ENCODE measurements at regions not wholly inside any gene's neighbourhood (a gene's known extent, or its start where the extent isn't known, plus 50 kb on each side); places are given as distances from the start of the nearest gene placed in this dataset.

DNA sequence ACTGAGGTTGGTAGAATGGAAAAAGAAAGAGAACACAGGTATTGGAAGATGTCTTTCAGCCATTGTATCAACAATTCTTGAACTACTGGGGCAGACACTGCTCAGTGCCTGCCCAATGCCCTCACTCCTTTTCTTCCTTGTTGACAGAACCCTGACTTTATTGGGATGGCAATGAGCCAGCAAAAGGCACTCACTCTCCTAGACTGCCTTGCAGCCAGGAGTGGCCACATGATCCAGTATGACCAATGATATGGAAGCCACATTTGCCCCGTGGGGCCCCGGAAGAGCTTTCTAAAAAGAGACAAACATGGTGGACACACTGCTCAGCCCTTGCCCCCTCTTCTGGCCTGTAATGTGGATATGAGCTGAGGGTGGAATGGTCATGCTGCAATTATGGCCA, 88.6 kb upstream of the ZNF716 start:
- Mint-ChIP-seq H3K27me3 (ENCODE audit: low read depth in 3 of 3) (peaks cover 0 to 2% (median 0%) of the 10 kb centered on the region in 3 donors), H3K4me3 (no peak overlapping the region), H3K4me1 (no peaks in the 10 kb centered on the region), H3K27ac (no peak overlapping the region), H3K36me3 (peaks cover 0 to 12% (median 8%) of the 10 kb centered on the region in 3 donors), H3K9me3 (peaks cover 22 to 71% (median 63%) of the 10 kb centered on the region in 6 donors)
- DNase-seq, result no peak

GRCh38 chr7:57362868-57363267, 87.1 kb upstream of the ZNF716 start:
- peaks cover 22 to 75% (median 66%) of the 10 kb centered on the region in 6 donors for H3K9me3 Mint-ChIP-seq
- DNase-seq, result no peak
- no peaks in the 10 kb centered on the region for H3K4me1 Mint-ChIP-seq
- H3K36me3 Mint-ChIP-seq, result peaks cover 0 to 12% (median 7%) of the 10 kb centered on the region in 3 donors
- peak overlapping the region in 1 of 6 donors; percentile 12 for H3K27ac Mint-ChIP-seq
- H3K4me3 Mint-ChIP-seq, result no peak overlapping the region
- peaks cover 0 to 2% (median 0%) of the 10 kb centered on the region in 3 donors for H3K27me3 Mint-ChIP-seq (ENCODE audit: low read depth in 3 of 3)

GRCh38 chr7:57363321-57363720, 86.7 kb upstream of the ZNF716 start:
- peaks cover 0 to 12% (median 4%) of the 10 kb centered on the region in 3 donors for H3K36me3 Mint-ChIP-seq
- DNase-seq, result no peak
- H3K27ac Mint-ChIP-seq, result no peak overlapping the region
- H3K27me3 Mint-ChIP-seq (ENCODE audit: low read depth in 3 of 3), result peaks cover 0 to 2% (median 0%) of the 10 kb centered on the region in 3 donors
- peaks cover 22 to 76% (median 66%) of the 10 kb centered on the region in 6 donors for H3K9me3 Mint-ChIP-seq
- H3K4me3 Mint-ChIP-seq, result no peak overlapping the region
- no peaks in the 10 kb centered on the region for H3K4me1 Mint-ChIP-seq

- Mint-ChIP-seq H3K27ac (no peak overlapping the region), H3K4me1 (no peaks in the 10 kb centered on the region), H3K27me3 (ENCODE audit: low read depth in 3 of 3) (peaks cover 0 to 2% (median 0%) of the 10 kb centered on the region in 3 donors), H3K4me3 (no peak overlapping the region), H3K36me3 (peaks cover 0 to 4% (median 0%) of the 10 kb centered on the region in 3 donors), H3K9me3 (peaks cover 23 to 79% (median 66%) of the 10 kb centered on the region in 6 donors)
- no peak for DNase-seq
These were observed 84.9 kb upstream of the ZNF716 start for GRCh38 chr7:57364933-57365710.

DNA sequence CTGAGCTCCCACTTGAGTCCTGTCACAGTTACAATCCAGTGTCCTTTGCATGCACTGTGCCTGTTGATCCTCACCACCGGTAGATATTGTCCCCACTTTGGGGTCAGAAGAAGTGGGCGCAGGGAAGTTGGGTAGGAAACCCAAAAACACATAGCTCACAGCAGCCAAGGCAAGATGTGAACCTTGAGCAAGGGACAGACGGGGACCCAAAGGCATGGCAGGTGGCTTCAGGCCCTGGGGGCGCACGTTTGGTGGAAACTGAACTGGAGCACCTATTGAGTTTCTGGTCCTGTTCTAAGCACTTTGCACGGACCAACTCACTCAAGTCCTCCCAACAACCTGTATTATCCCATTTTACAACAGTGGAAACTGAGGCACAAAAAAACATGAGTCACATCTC, 82.8 kb upstream of the ZNF716 start:
- DNase-seq, result no peak
- no peak overlapping the region for H3K27ac Mint-ChIP-seq
- no peaks in the 10 kb centered on the region for H3K4me1 Mint-ChIP-seq
- H3K9me3 Mint-ChIP-seq, result peaks cover 23 to 87% (median 62%) of the 10 kb centered on the region in 6 donors
- H3K36me3 Mint-ChIP-seq, result peaks cover 0 to 6% (median 0%) of the 10 kb centered on the region in 3 donors
- H3K4me3 Mint-ChIP-seq, result no peak overlapping the region
- no peaks in the 10 kb centered on the region for H3K27me3 Mint-ChIP-seq (ENCODE audit: low read depth in 3 of 3)

- no peak for DNase-seq
- Mint-ChIP-seq H3K4me3 (no peak overlapping the region), H3K27me3 (ENCODE audit: low read depth in 3 of 3) (peaks cover 0 to 2% (median 0%) of the 10 kb centered on the region in 3 donors), H3K4me1 (no peaks in the 10 kb centered on the region), H3K9me3 (peaks cover 33 to 89% (median 61%) of the 10 kb centered on the region in 6 donors), H3K36me3 (peaks cover 0 to 8% (median 4%) of the 10 kb centered on the region in 3 donors), H3K27ac (no peak overlapping the region)
These were observed 79.8 kb upstream of the ZNF716 start for GRCh38 chr7:57370066-57370738.

- H3K9me3 Mint-ChIP-seq, result peaks cover 33 to 93% (median 65%) of the 10 kb centered on the region in 6 donors
- H3K4me1 Mint-ChIP-seq, result no peaks in the 10 kb centered on the region
- H3K27ac Mint-ChIP-seq, result no peak overlapping the region
- H3K27me3 Mint-ChIP-seq (ENCODE audit: low read depth in 3 of 3), result peaks cover 0 to 2% (median 0%) of the 10 kb centered on the region in 3 donors
- DNase-seq, result no peak
- H3K36me3 Mint-ChIP-seq, result peaks cover 0 to 8% (median 4%) of the 10 kb centered on the region in 3 donors
- no peak overlapping the region for H3K4me3 Mint-ChIP-seq
These were observed 79.3 kb upstream of the ZNF716 start for GRCh38 chr7:57370739-57371098.

DNA sequence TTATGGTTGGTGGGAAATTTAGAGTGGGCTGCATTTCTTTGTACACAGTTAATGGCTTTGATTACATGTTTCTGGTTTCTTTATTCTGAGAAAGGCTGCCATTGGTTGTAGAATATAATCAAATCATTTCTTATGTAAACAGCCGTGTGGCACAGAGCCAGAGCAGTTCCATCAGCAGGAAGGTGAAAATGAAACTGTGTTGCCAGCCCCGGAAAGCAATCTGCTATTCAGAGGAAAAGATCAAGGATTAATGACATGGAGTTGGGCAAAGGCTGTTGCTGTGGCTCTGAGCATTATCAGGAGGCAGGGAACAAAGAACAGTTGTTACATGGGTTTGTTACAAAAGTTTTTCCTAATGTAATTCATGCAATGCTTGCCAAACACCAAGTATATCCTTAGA, 74.2 kb upstream of the ZNF716 start:
- Mint-ChIP-seq H3K36me3 (peaks cover 0 to 8% (median 8%) of the 10 kb centered on the region in 3 donors), H3K27ac (no peak overlapping the region), H3K4me3 (no peak overlapping the region), H3K27me3 (ENCODE audit: low read depth in 3 of 3) (peaks cover 0 to 2% (median 2%) of the 10 kb centered on the region in 3 donors), H3K9me3 (peaks cover 24 to 84% (median 66%) of the 10 kb centered on the region in 6 donors), H3K4me1 (no peaks in the 10 kb centered on the region)
- no peak for DNase-seq

DNA sequence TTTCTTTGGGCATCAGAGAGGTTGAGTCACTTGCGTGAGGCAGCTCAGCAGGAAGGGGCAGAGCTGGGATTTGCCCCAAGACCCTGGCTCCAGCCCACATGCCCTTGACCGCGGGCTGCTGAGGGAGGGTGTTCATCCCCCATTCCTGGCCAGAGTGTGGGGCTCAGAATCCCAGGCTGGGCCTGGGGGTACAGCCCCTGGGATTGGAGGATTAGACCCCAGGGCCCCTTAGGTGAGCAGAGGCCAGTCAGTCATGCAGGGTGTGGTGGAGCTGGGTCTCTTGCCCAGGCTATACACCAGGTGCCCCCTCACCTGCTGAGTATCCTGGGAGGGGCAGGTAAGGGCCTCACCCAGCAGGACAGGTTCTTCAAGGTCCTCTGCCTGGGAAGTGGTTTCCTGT, 68.4 kb upstream of the ZNF716 start:
- Mint-ChIP-seq H3K4me3 (no peak overlapping the region), H3K4me1 (no peaks in the 10 kb centered on the region), H3K27ac (no peak overlapping the region), H3K27me3 (ENCODE audit: low read depth in 3 of 3) (peaks cover 0 to 6% (median 0%) of the 10 kb centered on the region in 3 donors), H3K9me3 (peaks cover 17 to 63% (median 50%) of the 10 kb centered on the region in 6 donors), H3K36me3 (peaks cover 0 to 4% (median 0%) of the 10 kb centered on the region in 3 donors)
- DNase-seq, result no peak

DNA sequence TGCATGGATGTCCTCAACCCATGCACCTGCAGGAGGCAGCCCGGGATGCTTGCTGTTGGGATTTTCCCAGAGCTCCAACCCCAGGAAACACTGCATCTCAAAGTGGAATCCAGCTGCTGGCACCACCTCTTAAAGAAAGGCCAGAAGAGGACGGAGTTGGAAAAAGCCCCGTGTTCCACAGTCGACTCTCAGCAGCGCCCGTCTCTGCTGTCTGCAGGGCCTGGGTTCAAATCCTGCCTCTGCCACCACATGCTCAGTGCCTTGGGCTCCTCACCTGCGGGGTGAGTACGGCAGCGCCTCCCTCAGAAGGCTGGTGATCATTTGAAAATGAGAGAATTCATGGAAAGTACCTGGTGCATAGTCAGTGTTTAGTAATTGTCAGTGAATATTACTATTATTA, 65.6 kb upstream of the ZNF716 start:
- Mint-ChIP-seq H3K4me3 (no peak overlapping the region), H3K9me3 (peaks cover 30 to 65% (median 57%) of the 10 kb centered on the region in 6 donors), H3K36me3 (no peaks in the 10 kb centered on the region), H3K4me1 (no peaks in the 10 kb centered on the region), H3K27ac (no peak overlapping the region), H3K27me3 (ENCODE audit: low read depth in 3 of 3) (peaks cover 0 to 6% (median 0%) of the 10 kb centered on the region in 3 donors)
- no peak for DNase-seq

DNA sequence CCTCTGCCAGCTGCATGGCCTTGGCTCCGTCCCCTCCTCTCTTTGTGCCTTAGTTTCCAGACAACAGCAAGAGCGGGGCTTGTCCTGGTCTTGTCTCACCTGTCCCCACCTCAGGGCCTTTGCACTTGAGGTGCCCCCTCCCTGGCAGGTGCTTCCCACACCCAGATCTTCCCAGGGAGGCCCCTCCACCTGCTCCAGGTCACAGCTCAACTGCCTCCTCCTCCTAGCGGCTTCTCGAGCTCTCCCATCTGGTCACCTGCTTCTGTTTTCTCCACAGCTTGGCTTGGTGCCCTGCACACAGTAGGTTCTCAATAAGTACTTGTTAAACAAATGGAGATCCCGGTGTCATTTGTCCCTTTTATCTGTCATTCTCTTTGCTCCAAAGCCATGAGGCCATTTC, 64.3 kb upstream of the ZNF716 start:
- DNase-seq, result no peak
- no peak overlapping the region for H3K27ac Mint-ChIP-seq
- H3K27me3 Mint-ChIP-seq (ENCODE audit: low read depth in 3 of 3), result peaks cover 0 to 4% (median 0%) of the 10 kb centered on the region in 3 donors
- H3K9me3 Mint-ChIP-seq, result peaks cover 26 to 67% (median 60%) of the 10 kb centered on the region in 6 donors
- H3K36me3 Mint-ChIP-seq, result no peaks in the 10 kb centered on the region
- no peak overlapping the region for H3K4me3 Mint-ChIP-seq
- H3K4me1 Mint-ChIP-seq, result no peaks in the 10 kb centered on the region

GRCh38 chr7:57388761-57389160, 61.2 kb upstream of the ZNF716 start:
- no peak overlapping the region for H3K27ac Mint-ChIP-seq
- peaks cover 0 to 4% (median 0%) of the 10 kb centered on the region in 3 donors for H3K27me3 Mint-ChIP-seq (ENCODE audit: low read depth in 3 of 3)
- no peaks in the 10 kb centered on the region for H3K4me1 Mint-ChIP-seq
- peaks cover 27 to 65% (median 54%) of the 10 kb centered on the region in 6 donors for H3K9me3 Mint-ChIP-seq
- H3K4me3 Mint-ChIP-seq, result no peak overlapping the region
- no peak for DNase-seq
- H3K36me3 Mint-ChIP-seq, result peaks cover 0 to 1% (median 0%) of the 10 kb centered on the region in 3 donors

GRCh38 chr7:57398548-57398947, 51.4 kb upstream of the ZNF716 start:
- Mint-ChIP-seq H3K4me3 (no peak overlapping the region), H3K27me3 (ENCODE audit: low read depth in 3 of 3) (no peaks in the 10 kb centered on the region), H3K9me3 (peaks cover 16 to 51% (median 45%) of the 10 kb centered on the region in 6 donors), H3K4me1 (no peaks in the 10 kb centered on the region), H3K27ac (no peak overlapping the region), H3K36me3 (peaks cover 4 to 7% (median 7%) of the 10 kb centered on the region in 3 donors)
- DNase-seq, result no peak
